Body of pancreas (tissue), 4 donors: ENCODE measurements at regions not wholly inside any gene's neighbourhood (a gene's known extent, or its start where the extent isn't known, plus 50 kb on each side); places are given as distances from the start of the nearest gene placed in this dataset.

ENCODE experiments used
- ATAC-seq: fragments of 150-250 bp; one replicate; pipeline ENCODE4 v1.9.1; 2016
- DNase-seq, 4 donors: peaks; one replicate each; pipeline ENCODE4 v3.0.0-alpha.2; 2019
- H3K27ac ChIP-seq, 4 donors: fragments of 200-600 bp; sonication (generic); 1 replicate in 3 of 4; 2 replicates in 1 of 4; pipeline versions ENCODE4 v1.5.1 to v1.6.1; 2016 to 2019; ENCODE audit warnings: mild to moderate bottlenecking in 1 of 4, mixed read lengths in 1 of 4, moderate library complexity in 1 of 4
- H3K27me3 ChIP-seq, 2 donors: fragments of 200-600 bp; sonication (generic); one replicate each; pipeline ENCODE4 v1.6.0; 2016; ENCODE audit warnings: mild to moderate bottlenecking in 1 of 2
- H3K36me3 ChIP-seq, 2 donors: fragments of 200-600 bp; sonication (generic); replicated peaks in 1 of 2; 2 replicates each; pipeline ENCODE4 v1.5.1; 2016; ENCODE audit warnings: low read depth in 2 of 2; ENCODE audit not compliant: insufficient read depth in 1 of 2
- H3K4me1 ChIP-seq: fragments of 200-600 bp; sonication (generic); one replicate; pipeline ENCODE4 v1.6.0; 2016
- H3K4me3 ChIP-seq, 2 donors: fragments of 200-600 bp; sonication (generic); 1 replicate in 1 of 2; 2 replicates in 1 of 2; pipeline ENCODE4 v1.5.1; 2016 to 2019
- H3K9me3 ChIP-seq, 3 donors: fragments of 200-600 bp; sonication (generic); 1 replicate in 2 of 3; 2 replicates in 1 of 3; pipeline ENCODE4 v1.5.1; 2016
- CTCF ChIP-seq, 7 experiments: fragments of 450-650 bp in 4 of 7; fragments of 200-600 bp in 3 of 7; sonication (generic) in 3 of 7; IDR thresholded peaks; one replicate each; pipeline ENCODE4 v1.5.1; 2016 to 2019; ENCODE audit warnings: antibody characterized with exemption in 7 of 7
- POLR2A ChIP-seq, 3 donors: fragments of 450-650 bp; IDR thresholded peaks; one replicate each; pipeline ENCODE4 v1.6.1; 2016; ENCODE audit warnings: antibody characterized with exemption in 3 of 3, mild to moderate bottlenecking in 2 of 3
- WGBS, 2 donors: methylation state at CpG; one replicate each; pipeline ENCODE4 v1.1.5; 2017; 5-methylcytosine and 5-hydroxymethylcytosine counted together
- intact Hi-C: fragments of 100-400 bp; cut with DNase I; formaldehyde crosslinking; loops from one replicate; pipeline ENCODE4 v1.15.1; 2023

DNA sequence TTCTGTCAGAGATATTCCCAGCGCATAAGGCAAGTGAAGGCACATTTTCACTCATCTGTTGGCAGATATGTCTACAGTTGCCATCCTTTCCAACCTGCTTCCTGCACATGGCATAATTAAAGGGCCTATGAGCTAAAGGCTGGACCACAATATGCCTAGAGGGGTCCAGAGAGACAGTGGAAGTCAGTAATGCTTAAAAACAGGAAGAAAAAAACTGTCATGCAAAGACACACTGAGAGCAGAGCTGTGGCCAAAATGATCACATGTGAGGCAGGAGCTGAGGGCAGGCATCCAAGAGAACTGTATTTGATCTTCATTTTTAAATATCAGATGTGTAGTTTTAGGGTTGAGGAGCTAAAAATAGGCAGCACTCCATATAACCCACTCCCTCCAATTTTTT lies 125.0 kb upstream of the BACH2 start:
- no peak overlapping the region for H3K4me3 ChIP-seq
- 85 to 93% methylated on average over 1 of the region's 1 CpG for WGBS, 2 donors
- no peak for DNase-seq

GRCh38 chr6:90420500-90420899 lies 123.9 kb upstream of the BACH2 start:
- 72 to 81% methylated on average over 6 of the region's 6 CpGs for WGBS, 2 donors

More for the DNA sequence above, 125.0 kb upstream of the BACH2 start:
- no peaks in the 10 kb centered on the region for H3K9me3 ChIP-seq
- no peaks in the 10 kb centered on the region for H3K36me3 ChIP-seq
- H3K27me3 ChIP-seq = no peaks in the 10 kb centered on the region
- no peak for TF ChIP-seq POLR2A (IDR thresholded peaks at IDR 0.05)
- TF ChIP-seq CTCF (IDR thresholded peaks at IDR 0.05) = no peak
- H3K27ac ChIP-seq = no peak overlapping the region
- no peak for ATAC-seq
- H3K4me1 ChIP-seq = no peaks in the 10 kb centered on the region
- intact Hi-C loops = no loop called here

GRCh38 chr6:90417385-90417784 lies 120.7 kb upstream of the BACH2 start:
- Histone ChIP-seq H3K4me1 (peaks cover 5% of the 10 kb centered on the region), H3K9me3 (no peaks in the 10 kb centered on the region), H3K27ac (no peak overlapping the region), H3K27me3 (no peaks in the 10 kb centered on the region), H3K36me3 (no peaks in the 10 kb centered on the region), H3K4me3 (no peak overlapping the region)
- DNase-seq = no peak
- intact Hi-C loops = no loop called here
- ATAC-seq = no peak
- no peak for TF ChIP-seq CTCF (IDR thresholded peaks at IDR 0.05)
- no peak for TF ChIP-seq POLR2A (IDR thresholded peaks at IDR 0.05)
- WGBS, 2 donors = 82 to 100% methylated on average over 1 of the region's 1 CpG

More at GRCh38 chr6:90420500-90420899, 123.9 kb upstream of the BACH2 start:
- H3K9me3 ChIP-seq = no peaks in the 10 kb centered on the region
- no peak overlapping the region for H3K27ac ChIP-seq
- intact Hi-C loops = no loop called here
- H3K36me3 ChIP-seq = no peaks in the 10 kb centered on the region
- no peak overlapping the region for H3K4me3 ChIP-seq
- no peaks in the 10 kb centered on the region for H3K4me1 ChIP-seq
- no peaks in the 10 kb centered on the region for H3K27me3 ChIP-seq
- TF ChIP-seq CTCF (IDR thresholded peaks at IDR 0.05) = no peak
- TF ChIP-seq POLR2A (IDR thresholded peaks at IDR 0.05) = no peak
- ATAC-seq (no peak), DNase-seq (no peak)

- no peak overlapping the region for H3K27ac ChIP-seq
- no peaks in the 10 kb centered on the region for H3K36me3 ChIP-seq
- no peak overlapping the region for H3K4me3 ChIP-seq
- intact Hi-C loops = no loop called here
- DNase-seq = no peak
- H3K27me3 ChIP-seq = no peaks in the 10 kb centered on the region
- no peaks in the 10 kb centered on the region for H3K9me3 ChIP-seq
- TF ChIP-seq CTCF (IDR thresholded peaks at IDR 0.05) (no peak), POLR2A (IDR thresholded peaks at IDR 0.05) (no peak)
- no peak for ATAC-seq
- peaks cover 5% of the 10 kb centered on the region for H3K4me1 ChIP-seq
These were observed 119.7 kb upstream of the BACH2 start for GRCh38 chr6:90416322-90416721.

DNA sequence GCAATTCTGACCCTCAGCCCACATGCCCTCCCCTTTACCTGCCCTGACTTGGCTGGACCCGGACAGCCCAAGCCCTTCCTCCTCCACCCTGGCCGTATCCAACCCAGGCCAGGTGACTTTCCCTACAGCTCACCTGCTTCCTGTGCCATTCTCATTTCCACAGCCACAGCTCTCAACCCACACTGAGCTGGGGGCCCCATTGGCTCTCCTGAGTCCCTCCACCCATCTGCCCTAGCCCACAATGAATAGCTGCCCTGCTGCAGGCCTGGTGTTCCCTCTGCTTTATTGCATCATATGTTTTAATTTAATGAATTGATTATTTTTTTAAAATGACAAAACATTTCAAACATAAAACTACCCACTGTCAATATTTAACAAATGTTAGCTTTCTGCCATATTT lies 118.5 kb upstream of the BACH2 start:
- Histone ChIP-seq H3K4me1 (peaks cover 5% of the 10 kb centered on the region), H3K9me3 (no peaks in the 10 kb centered on the region), H3K27ac (no peak overlapping the region), H3K4me3 (no peak overlapping the region), H3K36me3 (no peaks in the 10 kb centered on the region), H3K27me3 (no peaks in the 10 kb centered on the region)
- intact Hi-C loops = no loop called here
- no peak for TF ChIP-seq POLR2A (IDR thresholded peaks at IDR 0.05)
- TF ChIP-seq CTCF (IDR thresholded peaks at IDR 0.05) = no peak
- no peak for DNase-seq
- ATAC-seq = no peak
- WGBS, 2 donors = 73 to 87% methylated on average over 2 of the region's 2 CpGs
